GM12878 (cell line): ENCODE measurements at regions not wholly inside any gene's neighbourhood (a gene's known extent, or its start where the extent isn't known, plus 50 kb on each side); places are given as distances from the start of the nearest gene placed in this dataset.

ENCODE experiments used
- ATAC-seq: fragments of 200-7000 bp; cut with Tn5 transposase; 3 replicates; pipeline ENCODE4 v1.9.1; 2020; ENCODE audit warnings: mild to moderate bottlenecking, moderate library complexity
- BruUV-seq: library from RNA; stranded (reverse); fragments of 400-500 nt; replicated peaks from 2 replicates; lab custom pipeline; 2021; lab: Mats Ljungman, UMichigan
- CTCF ChIA-PET: fragments of 300-600 bp; sonication (Branson Sonifier 250); formaldehyde crosslinking; extraction: SDS; loops from one replicate; lab custom pipeline; 2021; ENCODE audit warnings: inconsistent platforms; lab: Yijun Ruan, JAX
- POLR2A ChIA-PET: fragments of 350-600 bp; formaldehyde crosslinking; extraction: SDS; loops from one replicate; lab custom pipeline; 2021; ENCODE audit warnings: inconsistent platforms; lab: Charles Lee
- RAD21 ChIA-PET: fragments of 300-600 bp; sonication (Branson Sonifier 250); formaldehyde crosslinking; loops from one replicate; lab custom pipeline; 2023; ENCODE audit warnings: antibody characterized with exemption; ENCODE audit not compliant: unreplicated experiment; lab: Charles Lee
- SMC1A ChIA-PET: fragments of 300-600 bp; sonication (Branson Sonifier 250); formaldehyde crosslinking; loops from one replicate; lab custom pipeline; 2023; ENCODE audit not compliant: unreplicated experiment, uncharacterized antibody; lab: Charles Lee
- DNase-seq: peaks from one replicate; pipeline ENCODE4 v3.0.0-alpha.2; 2011; ENCODE audit warnings: low read depth, low spot score
- FAIRE-seq: peaks from 3 replicates; lab custom pipeline; 2011; peaks lifted over from hg19 to GRCh38; lab: Jason Lieb, UNC
- H2AFZ ChIP-seq: 2 replicates; pipeline ENCODE4 v1.6.0; 2011; ENCODE audit warnings: low read depth, low read length, control low read depth; ENCODE audit not compliant: control insufficient read depth
- H3K27ac ChIP-seq: 2 replicates; pipeline ENCODE4 v1.5.1; 2011; ENCODE audit warnings: control low read depth; ENCODE audit not compliant: control insufficient read depth, insufficient read depth
- H3K27me3 ChIP-seq, 2 experiments: replicated peaks in 1 of 2; 2 replicates each; pipeline versions ENCODE4 v1.6.0 to v1.6.1; 2011; ENCODE audit warnings: low read length in 1 of 2; ENCODE audit not compliant: control insufficient read depth in 2 of 2, insufficient read depth in 2 of 2
- H3K36me3 ChIP-seq, 2 experiments: 2 replicates each; pipeline ENCODE4 v1.5.1; 2011; ENCODE audit warnings: low read length in 1 of 2; ENCODE audit not compliant: control insufficient read depth in 2 of 2, insufficient read depth in 2 of 2
- H3K4me1 ChIP-seq: 2 replicates; pipeline ENCODE4 v1.6.1; 2011; ENCODE audit warnings: mild to moderate bottlenecking, low read length, moderate library complexity, mixed read lengths; ENCODE audit not compliant: control insufficient read depth, insufficient read depth
- H3K4me2 ChIP-seq: 2 replicates; pipeline ENCODE4 v1.6.0; 2011; ENCODE audit warnings: control low read depth; ENCODE audit not compliant: control insufficient read depth, insufficient read depth
- H3K4me3 ChIP-seq: fragments of 200-600 bp; sonication (generic); 2 replicates; pipeline ENCODE4 v1.5.1; 2016
- H3K79me2 ChIP-seq: 2 replicates; pipeline ENCODE4 v1.6.0; 2011; ENCODE audit warnings: low read length; ENCODE audit not compliant: control insufficient read depth, insufficient read depth
- H3K9ac ChIP-seq: 2 replicates; pipeline ENCODE4 v1.8.0; 2011; ENCODE audit warnings: low read length, control low read depth, mixed read lengths; ENCODE audit not compliant: control insufficient read depth, insufficient read depth
- H3K9me3 ChIP-seq: replicated peaks from 3 replicates; pipeline ENCODE4 v1.5.1; 2011; ENCODE audit warnings: mild to moderate bottlenecking, low read length; ENCODE audit not compliant: control insufficient read depth, insufficient read depth
- H4K20me1 ChIP-seq: 2 replicates; pipeline ENCODE4 v1.6.0; 2011; ENCODE audit not compliant: control insufficient read depth, insufficient read depth
- IKZF2 ChIP-seq, 2 experiments: fragments of 450-650 bp; IDR thresholded peaks; 2 replicates each; pipeline ENCODE4 v1.6.1; 2017; ENCODE audit warnings: mild to moderate bottlenecking in 2 of 2, moderate library complexity in 2 of 2
- MYC ChIP-seq: IDR thresholded peaks from 2 replicates; pipeline ENCODE4 v1.6.1; 2011; ENCODE audit warnings: mild to moderate bottlenecking, low read length, moderate library complexity, inconsistent platforms; ENCODE audit not compliant: insufficient read depth, insufficient replicate concordance, insufficient read length, severe bottlenecking
- NFYB ChIP-seq: IDR thresholded peaks from 2 replicates; pipeline ENCODE4 v1.6.1; 2011; ENCODE audit warnings: low read depth, mild to moderate bottlenecking, low read length, improper control_type of control experiment, moderate library complexity; ENCODE audit not compliant: insufficient read depth
- STAT3 ChIP-seq: IDR thresholded peaks from 2 replicates; pipeline ENCODE4 v1.6.1; 2011; ENCODE audit warnings: low read depth, low read length, improper control_type of control experiment
- TCF3 ChIP-seq: IDR thresholded peaks from 2 replicates; pipeline ENCODE4 v1.6.1; 2012; ENCODE audit warnings: low read depth, mild to moderate bottlenecking, low read length, borderline replicate concordance; ENCODE audit not compliant: insufficient read depth
- WGBS: methylation state at CpG from one replicate; pipeline ENCODE4 v1.1.6; 2016; ENCODE audit warnings: low lambda C conversion rate; ENCODE audit not compliant: insufficient replicate concordance, insufficient coverage; ENCODE audit errors: missing lambda C conversion rate; 5-methylcytosine and 5-hydroxymethylcytosine counted together
- in situ Hi-C: fragments of 300-500 bp; cut with MboI; formaldehyde crosslinking; loops from 9 replicates; pipeline ENCODE4 v1.14.3; 2018; ENCODE audit warnings: mixed read lengths
- intact Hi-C: fragments of 100-400 bp; cut with micrococcal nuclease; formaldehyde crosslinking; loops from one replicate; pipeline ENCODE4 v1.14.2; 2022; ENCODE audit not compliant: unreplicated experiment
- TF ChIP-seq, protein P1 (sequence below): IDR thresholded peaks from 2 replicates; pipeline ENCODE4 v1.6.1; 2012; ENCODE audit warnings: low read depth, low read length, improper control_type of control experiment
- TF ChIP-seq, protein P2 (sequence below): fragments of 450-650 bp; IDR thresholded peaks from 2 replicates; pipeline ENCODE4 v1.6.1; 2018; ENCODE audit warnings: mild to moderate bottlenecking, low read depth, moderate library complexity; ENCODE audit not compliant: partially characterized antibody
- TF ChIP-seq, protein P3 (sequence below): fragments of 450-650 bp; IDR thresholded peaks from 2 replicates; pipeline ENCODE4 v1.6.1; 2018; ENCODE audit warnings: borderline replicate concordance, mild to moderate bottlenecking; ENCODE audit not compliant: partially characterized antibody
- TF ChIP-seq, protein P4 (sequence below): IDR thresholded peaks from 2 replicates; pipeline ENCODE4 v1.6.1; 2012; ENCODE audit warnings: low read depth, low read length, improper control_type of control experiment

DNA sequence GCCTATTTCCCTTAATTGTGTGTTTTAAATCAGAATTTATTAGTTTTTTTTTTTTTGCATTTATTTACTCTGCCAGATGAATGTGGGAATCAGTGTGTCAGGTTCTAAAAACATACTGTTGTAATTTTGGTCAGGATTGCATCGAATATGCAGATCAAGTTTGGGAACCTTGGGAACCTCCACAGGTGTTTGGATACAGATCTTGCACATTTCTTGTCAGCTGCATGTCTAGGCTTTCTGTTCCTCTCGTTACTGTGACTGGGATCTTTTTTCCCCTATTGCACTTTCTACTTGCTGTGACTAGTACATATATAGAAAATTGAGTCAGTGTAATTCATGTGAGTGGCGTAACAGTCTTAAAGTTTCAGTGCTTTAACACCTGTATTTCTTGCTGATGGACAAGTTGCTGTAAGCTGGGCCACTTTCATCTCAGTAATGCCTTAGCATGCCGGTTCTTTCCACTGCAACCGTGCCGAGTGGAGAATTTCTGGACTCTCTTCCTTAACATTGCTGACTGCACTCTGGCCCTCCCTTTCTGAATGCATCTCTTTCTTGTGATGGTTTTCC is 112.5 kb downstream of the TENT4A start:
- FAIRE-seq (no peak), DNase-seq (no peak), ATAC-seq (no peak)
- ChIA-PET CTCF (interaction anchor here (0.6 kb wide), 2 partner anchors 29 to 62 kb away, joined by 3 read pairs; no protein-coding TSS in a partner anchor), SMC1A (no interaction called here), RAD21 (no interaction called here), POLR2A (no interaction called here)
- no TSS peak for BruUV-seq
- TF ChIP-seq MYC (no peak), IKZF2 (IDR thresholded peaks at IDR 0.05) (no peak), NFYB (no peak), TCF3 (no peak), STAT3 (no peak)
- TF ChIP-seq, protein P1, sequence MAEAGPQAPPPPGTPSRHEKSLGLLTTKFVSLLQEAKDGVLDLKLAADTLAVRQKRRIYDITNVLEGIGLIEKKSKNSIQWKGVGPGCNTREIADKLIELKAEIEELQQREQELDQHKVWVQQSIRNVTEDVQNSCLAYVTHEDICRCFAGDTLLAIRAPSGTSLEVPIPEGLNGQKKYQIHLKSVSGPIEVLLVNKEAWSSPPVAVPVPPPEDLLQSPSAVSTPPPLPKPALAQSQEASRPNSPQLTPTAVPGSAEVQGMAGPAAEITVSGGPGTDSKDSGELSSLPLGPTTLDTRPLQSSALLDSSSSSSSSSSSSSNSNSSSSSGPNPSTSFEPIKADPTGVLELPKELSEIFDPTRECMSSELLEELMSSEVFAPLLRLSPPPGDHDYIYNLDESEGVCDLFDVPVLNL: no peak
- TF ChIP-seq, protein P2, sequence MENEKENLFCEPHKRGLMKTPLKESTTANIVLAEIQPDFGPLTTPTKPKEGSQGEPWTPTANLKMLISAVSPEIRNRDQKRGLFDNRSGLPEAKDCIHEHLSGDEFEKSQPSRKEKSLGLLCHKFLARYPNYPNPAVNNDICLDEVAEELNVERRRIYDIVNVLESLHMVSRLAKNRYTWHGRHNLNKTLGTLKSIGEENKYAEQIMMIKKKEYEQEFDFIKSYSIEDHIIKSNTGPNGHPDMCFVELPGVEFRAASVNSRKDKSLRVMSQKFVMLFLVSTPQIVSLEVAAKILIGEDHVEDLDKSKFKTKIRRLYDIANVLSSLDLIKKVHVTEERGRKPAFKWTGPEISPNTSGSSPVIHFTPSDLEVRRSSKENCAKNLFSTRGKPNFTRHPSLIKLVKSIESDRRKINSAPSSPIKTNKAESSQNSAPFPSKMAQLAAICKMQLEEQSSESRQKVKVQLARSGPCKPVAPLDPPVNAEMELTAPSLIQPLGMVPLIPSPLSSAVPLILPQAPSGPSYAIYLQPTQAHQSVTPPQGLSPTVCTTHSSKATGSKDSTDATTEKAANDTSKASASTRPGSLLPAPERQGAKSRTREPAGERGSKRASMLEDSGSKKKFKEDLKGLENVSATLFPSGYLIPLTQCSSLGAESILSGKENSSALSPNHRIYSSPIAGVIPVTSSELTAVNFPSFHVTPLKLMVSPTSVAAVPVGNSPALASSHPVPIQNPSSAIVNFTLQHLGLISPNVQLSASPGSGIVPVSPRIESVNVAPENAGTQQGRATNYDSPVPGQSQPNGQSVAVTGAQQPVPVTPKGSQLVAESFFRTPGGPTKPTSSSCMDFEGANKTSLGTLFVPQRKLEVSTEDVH: no peak
- TF ChIP-seq, protein P3, sequence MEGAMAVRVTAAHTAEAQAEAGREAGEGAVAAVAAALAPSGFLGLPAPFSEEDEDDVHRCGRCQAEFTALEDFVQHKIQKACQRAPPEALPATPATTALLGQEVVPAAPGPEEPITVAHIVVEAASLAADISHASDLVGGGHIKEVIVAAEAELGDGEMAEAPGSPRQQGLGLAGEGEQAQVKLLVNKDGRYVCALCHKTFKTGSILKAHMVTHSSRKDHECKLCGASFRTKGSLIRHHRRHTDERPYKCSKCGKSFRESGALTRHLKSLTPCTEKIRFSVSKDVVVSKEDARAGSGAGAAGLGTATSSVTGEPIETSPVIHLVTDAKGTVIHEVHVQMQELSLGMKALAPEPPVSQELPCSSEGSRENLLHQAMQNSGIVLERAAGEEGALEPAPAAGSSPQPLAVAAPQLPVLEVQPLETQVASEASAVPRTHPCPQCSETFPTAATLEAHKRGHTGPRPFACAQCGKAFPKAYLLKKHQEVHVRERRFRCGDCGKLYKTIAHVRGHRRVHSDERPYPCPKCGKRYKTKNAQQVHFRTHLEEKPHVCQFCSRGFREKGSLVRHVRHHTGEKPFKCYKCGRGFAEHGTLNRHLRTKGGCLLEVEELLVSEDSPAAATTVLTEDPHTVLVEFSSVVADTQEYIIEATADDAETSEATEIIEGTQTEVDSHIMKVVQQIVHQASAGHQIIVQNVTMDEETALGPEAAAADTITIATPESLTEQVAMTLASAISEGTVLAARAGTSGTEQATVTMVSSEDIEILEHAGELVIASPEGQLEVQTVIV: no peak
- TF ChIP-seq, protein P4, sequence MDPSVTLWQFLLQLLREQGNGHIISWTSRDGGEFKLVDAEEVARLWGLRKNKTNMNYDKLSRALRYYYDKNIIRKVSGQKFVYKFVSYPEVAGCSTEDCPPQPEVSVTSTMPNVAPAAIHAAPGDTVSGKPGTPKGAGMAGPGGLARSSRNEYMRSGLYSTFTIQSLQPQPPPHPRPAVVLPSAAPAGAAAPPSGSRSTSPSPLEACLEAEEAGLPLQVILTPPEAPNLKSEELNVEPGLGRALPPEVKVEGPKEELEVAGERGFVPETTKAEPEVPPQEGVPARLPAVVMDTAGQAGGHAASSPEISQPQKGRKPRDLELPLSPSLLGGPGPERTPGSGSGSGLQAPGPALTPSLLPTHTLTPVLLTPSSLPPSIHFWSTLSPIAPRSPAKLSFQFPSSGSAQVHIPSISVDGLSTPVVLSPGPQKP: no peak
- intact Hi-C loops (no loop called here), in situ Hi-C loops (no loop called here)
- Histone ChIP-seq H2AFZ (no peak overlapping the region), H3K4me3 (no peak overlapping the region), H3K79me2 (no peaks in the 10 kb centered on the region), H3K4me2 (no peak overlapping the region), H3K4me1 (peaks cover 22% of the 10 kb centered on the region), H3K9ac (no peak overlapping the region), H3K36me3 (no peaks in the 10 kb centered on the region), H3K27ac (no peak overlapping the region), H3K9me3 (peaks cover 2% of the 10 kb centered on the region; the same call in 2 of the 3 replicates), H4K20me1 (no peaks in the 10 kb centered on the region), H3K27me3 (no peaks in the 10 kb centered on the region)
- WGBS: 70% methylated on average over 6 of the region's 6 CpGs
